Loucy (cell line): ENCODE measurements at regions not wholly inside any gene's neighbourhood (a gene's known extent, or its start where the extent isn't known, plus 50 kb on each side); places are given as distances from the start of the nearest gene placed in this dataset.

ENCODE experiments used
- EZH2phosphoT487 ChIP-seq: fragments of 200-600 bp; IDR thresholded peaks from 2 replicates; pipeline ENCODE4 v1.6.1; 2018; ENCODE audit warnings: antibody characterized with exemption, mild to moderate bottlenecking, moderate library complexity, borderline replicate concordance
- TF ChIP-seq, protein P1 (sequence below): fragments of 200-600 bp; sonication (generic); conservative IDR thresholded peaks from 2 replicates; pipeline ENCODE4 v1.5.1; 2014; ENCODE audit warnings: mild to moderate bottlenecking, antibody characterized with exemption, low read length

DNA sequence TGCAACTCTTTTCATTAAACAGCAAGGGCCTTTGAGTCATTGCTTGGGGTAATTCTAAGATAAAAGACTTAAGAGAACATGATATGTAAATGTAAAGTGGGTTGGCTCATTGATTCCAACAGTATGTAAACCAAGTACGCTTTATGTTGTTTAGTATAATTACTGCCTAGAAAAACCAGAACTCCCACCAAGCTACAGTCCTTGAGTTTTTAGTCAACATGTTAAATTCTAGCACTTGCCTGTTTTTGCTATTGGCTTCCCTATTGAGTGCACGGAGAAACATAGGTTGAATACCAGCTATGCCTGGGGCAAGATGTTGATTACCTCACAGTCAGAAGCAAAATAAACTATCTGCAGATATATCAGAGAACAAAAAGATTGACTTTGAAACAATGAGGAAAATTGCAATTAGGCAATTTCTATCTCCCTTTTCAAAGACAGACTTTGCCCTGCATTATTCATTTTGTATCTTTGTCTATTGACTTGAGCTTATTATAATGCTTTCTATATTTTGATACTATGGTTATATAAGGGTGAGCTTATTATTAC, 179.3 kb downstream of the ZPLD1 start:
- TF ChIP-seq, protein P1, sequence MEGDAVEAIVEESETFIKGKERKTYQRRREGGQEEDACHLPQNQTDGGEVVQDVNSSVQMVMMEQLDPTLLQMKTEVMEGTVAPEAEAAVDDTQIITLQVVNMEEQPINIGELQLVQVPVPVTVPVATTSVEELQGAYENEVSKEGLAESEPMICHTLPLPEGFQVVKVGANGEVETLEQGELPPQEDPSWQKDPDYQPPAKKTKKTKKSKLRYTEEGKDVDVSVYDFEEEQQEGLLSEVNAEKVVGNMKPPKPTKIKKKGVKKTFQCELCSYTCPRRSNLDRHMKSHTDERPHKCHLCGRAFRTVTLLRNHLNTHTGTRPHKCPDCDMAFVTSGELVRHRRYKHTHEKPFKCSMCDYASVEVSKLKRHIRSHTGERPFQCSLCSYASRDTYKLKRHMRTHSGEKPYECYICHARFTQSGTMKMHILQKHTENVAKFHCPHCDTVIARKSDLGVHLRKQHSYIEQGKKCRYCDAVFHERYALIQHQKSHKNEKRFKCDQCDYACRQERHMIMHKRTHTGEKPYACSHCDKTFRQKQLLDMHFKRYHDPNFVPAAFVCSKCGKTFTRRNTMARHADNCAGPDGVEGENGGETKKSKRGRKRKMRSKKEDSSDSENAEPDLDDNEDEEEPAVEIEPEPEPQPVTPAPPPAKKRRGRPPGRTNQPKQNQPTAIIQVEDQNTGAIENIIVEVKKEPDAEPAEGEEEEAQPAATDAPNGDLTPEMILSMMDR = no peak
- TF ChIP-seq EZH2phosphoT487 = no peak
